GM19328 (cell line): ENCODE measurements at regions not wholly inside any gene's neighbourhood (a gene's known extent, or its start where the extent isn't known, plus 50 kb on each side); places are given as distances from the start of the nearest gene placed in this dataset.
"Not testable (repeated sequence)": the region's sequence is repeated elsewhere in the genome, so short reads cannot be mapped to it uniquely, and the experiment has no call there.

ENCODE experiments used
- ATAC-seq: cut with Tn5 transposase; IDR thresholded peaks from one replicate; pipeline ENCODE4 v1.9.1; 2021; ENCODE audit warnings: mild to moderate bottlenecking, moderate library complexity; ENCODE audit not compliant: unreplicated experiment

- ATAC-seq: not testable (repeated sequence)
Observed at GRCh38 chr9:90166374-90166773, 476.2 kb downstream of the DIRAS2 start.

- ATAC-seq: no peak
Observed at GRCh38 chr9:90167914-90168313, 474.7 kb downstream of the DIRAS2 start.

GRCh38 chr9:90169490-90169889 is 473.1 kb downstream of the DIRAS2 start:
- no peak for ATAC-seq

- not testable (repeated sequence) for ATAC-seq
Observed at GRCh38 chr9:90173935-90174334, 468.7 kb downstream of the DIRAS2 start.

GRCh38 chr9:90174346-90174745 is 468.3 kb downstream of the DIRAS2 start:
- not testable (repeated sequence) for ATAC-seq

GRCh38 chr9:90175257-90175656 is 467.4 kb downstream of the DIRAS2 start:
- no peak for ATAC-seq

- ATAC-seq: no peak
Observed at GRCh38 chr9:90175865-90176264, 466.8 kb downstream of the DIRAS2 start.

- no peak for ATAC-seq
Observed at GRCh38 chr9:90176901-90177300, 465.7 kb downstream of the DIRAS2 start.

- ATAC-seq: no peak
Observed at GRCh38 chr9:90180381-90180780, 462.2 kb downstream of the DIRAS2 start.

GRCh38 chr9:90188656-90189055 is 454.0 kb downstream of the DIRAS2 start:
- peak; percentile 20 for ATAC-seq

- ATAC-seq: peak; percentile 82
Observed at GRCh38 chr9:90189306-90189705, 453.3 kb downstream of the DIRAS2 start.

GRCh38 chr9:90192465-90192864 is 450.2 kb downstream of the DIRAS2 start:
- not testable (repeated sequence) for ATAC-seq

GRCh38 chr9:90198956-90199355 is 443.7 kb downstream of the DIRAS2 start:
- no peak for ATAC-seq

- ATAC-seq: no peak
Observed at GRCh38 chr9:90201766-90202165, 440.9 kb downstream of the DIRAS2 start.

GRCh38 chr9:90204128-90204831 is 438.3 kb downstream of the DIRAS2 start:
- ATAC-seq: no peak

- ATAC-seq: not testable (repeated sequence)
Observed at GRCh38 chr9:90213045-90213444, 429.6 kb downstream of the DIRAS2 start.

GRCh38 chr9:90219548-90220118 is 423.0 kb downstream of the DIRAS2 start:
- no peak for ATAC-seq

GRCh38 chr9:90221899-90222298 is 420.7 kb downstream of the DIRAS2 start:
- ATAC-seq: not testable (repeated sequence)

GRCh38 chr9:90226839-90227338 is 415.7 kb downstream of the DIRAS2 start:
- not testable (repeated sequence) for ATAC-seq

GRCh38 chr9:90233081-90233480 is 409.5 kb downstream of the DIRAS2 start:
- not testable (repeated sequence) for ATAC-seq

GRCh38 chr9:90240541-90240940 is 402.1 kb downstream of the DIRAS2 start:
- ATAC-seq: no peak

GRCh38 chr9:90245661-90246060 is 397.0 kb downstream of the DIRAS2 start:
- ATAC-seq: no peak
